PC-9 (cell line): ENCODE measurements at regions not wholly inside any gene's neighbourhood (a gene's known extent, or its start where the extent isn't known, plus 50 kb on each side); places are given as distances from the start of the nearest gene placed in this dataset.

Experiments
- EZH2 ChIP-seq: fragments of 200-600 bp; sonication (generic); IDR thresholded peaks from 2 replicates; pipeline ENCODE4 v1.8.0; 2017; ENCODE audit warnings: antibody characterized with exemption, low read depth
- TF ChIP-seq, protein P1 (sequence below): fragments of 200-600 bp; sonication (generic); conservative IDR thresholded peaks from 2 replicates; pipeline ENCODE4 v1.6.1; 2017; ENCODE audit warnings: mixed run types, antibody characterized with exemption, mild to moderate bottlenecking, moderate library complexity

DNA sequence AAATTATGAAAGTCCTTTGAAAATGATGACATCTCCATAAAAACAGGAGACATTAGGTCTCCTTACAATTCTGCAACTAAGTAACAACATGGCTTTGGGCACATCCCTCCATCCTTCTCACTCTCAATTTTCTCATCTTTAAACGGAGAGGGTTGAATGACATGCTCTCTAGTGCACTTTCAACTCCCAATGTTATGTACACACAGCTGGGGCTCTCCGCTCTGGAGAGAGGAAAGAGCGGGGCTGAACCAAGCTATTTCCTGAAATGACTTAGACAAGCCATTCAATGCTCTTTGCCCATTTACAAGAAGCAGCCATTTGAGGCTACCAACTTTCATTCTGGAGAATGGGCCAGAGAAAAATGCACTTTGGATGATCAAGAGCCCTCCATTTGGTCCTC lies 144.2 kb upstream of the BNIP2 start:
- TF ChIP-seq, protein P1, sequence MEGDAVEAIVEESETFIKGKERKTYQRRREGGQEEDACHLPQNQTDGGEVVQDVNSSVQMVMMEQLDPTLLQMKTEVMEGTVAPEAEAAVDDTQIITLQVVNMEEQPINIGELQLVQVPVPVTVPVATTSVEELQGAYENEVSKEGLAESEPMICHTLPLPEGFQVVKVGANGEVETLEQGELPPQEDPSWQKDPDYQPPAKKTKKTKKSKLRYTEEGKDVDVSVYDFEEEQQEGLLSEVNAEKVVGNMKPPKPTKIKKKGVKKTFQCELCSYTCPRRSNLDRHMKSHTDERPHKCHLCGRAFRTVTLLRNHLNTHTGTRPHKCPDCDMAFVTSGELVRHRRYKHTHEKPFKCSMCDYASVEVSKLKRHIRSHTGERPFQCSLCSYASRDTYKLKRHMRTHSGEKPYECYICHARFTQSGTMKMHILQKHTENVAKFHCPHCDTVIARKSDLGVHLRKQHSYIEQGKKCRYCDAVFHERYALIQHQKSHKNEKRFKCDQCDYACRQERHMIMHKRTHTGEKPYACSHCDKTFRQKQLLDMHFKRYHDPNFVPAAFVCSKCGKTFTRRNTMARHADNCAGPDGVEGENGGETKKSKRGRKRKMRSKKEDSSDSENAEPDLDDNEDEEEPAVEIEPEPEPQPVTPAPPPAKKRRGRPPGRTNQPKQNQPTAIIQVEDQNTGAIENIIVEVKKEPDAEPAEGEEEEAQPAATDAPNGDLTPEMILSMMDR = no peak
- no peak for TF ChIP-seq EZH2
